ENCODE measurements at regions not wholly inside any gene's neighbourhood (a gene's known extent, or its start where the extent isn't known, plus 50 kb on each side); places are given as distances from the start of the nearest gene placed in this dataset.

DNA sequence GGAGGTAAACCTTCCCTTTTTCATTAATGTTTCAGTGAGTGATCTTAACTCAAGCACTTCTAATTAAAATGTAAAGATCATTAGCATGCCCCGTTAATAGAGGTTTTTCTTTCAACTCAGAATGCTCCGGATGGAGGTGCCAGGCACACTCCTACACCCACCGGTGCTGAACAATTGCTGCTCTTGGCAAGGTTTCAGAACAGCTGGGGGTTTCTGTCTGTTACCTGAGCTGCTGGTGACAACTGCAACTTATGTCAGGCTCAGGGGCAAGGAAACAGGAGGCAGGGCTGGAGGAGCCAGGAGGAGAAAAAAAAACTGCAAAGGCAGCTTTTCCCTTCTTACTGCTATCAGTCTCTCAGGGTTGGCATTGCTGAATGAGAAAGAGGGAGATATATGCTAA lies 250.1 kb downstream of the DIPK2A start:
- no peak for DNase-seq (ENCODE audit: low read depth in 2 of 2)

DNA sequence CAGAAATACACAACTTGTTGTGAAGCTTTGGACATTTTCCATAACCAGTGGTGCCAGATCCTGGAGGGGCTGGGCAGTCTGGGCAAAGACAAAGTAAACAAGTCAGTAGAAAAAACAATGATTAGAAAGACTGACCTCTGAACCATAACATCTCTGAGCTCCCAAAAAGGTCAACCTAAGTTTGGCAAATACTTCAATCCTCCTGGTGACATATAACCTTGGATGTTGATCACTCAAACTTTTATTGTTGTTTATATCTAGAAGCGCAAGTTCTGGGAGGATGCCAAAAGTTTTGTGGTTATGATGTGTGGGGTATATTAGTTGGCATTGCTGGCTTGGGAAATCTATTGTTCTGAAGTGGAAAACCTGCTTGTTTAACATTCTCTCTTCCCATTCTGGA lies 257.7 kb downstream of the DIPK2A start:
- no peak for DNase-seq (ENCODE audit: low read depth in 2 of 2)

DNA sequence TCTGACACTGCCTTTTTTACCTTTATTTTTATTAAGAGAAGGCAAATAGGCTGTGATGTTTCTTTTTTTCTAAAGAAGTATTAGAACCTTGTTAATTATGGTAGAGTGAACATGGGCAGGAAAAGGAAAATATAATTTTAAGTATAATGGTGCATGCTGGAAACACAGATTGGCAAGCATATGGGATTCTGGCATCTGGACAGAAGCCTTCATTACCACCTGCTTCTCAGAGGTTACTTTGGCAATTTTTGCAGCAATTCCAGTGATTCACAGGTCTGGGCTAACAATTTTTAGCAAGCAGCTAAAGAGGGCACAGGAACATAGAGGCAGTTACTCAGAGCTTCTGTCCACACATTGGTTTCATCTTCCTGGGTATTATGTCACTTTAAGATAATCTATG lies 258.3 kb downstream of the DIPK2A start:
- no peak for DNase-seq (ENCODE audit: low read depth in 2 of 2)

DNA sequence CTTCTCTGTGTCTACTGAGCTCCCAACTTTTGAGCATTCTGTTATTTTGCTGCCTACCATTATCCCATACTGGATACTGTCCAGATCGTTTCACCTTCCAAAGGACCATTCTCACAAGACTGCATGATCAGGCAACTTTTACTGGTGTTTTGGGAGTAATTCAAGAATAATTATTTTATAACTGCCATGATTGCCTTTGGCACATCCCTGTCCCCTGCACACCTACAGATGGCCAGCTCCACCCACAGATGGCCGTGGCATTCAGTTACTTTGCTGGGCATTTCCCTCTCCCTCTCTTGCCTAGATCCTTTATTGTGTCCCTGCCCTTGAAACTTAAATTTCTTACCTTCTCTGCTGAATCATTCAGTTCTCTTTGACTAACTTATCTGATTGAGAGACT lies 263.9 kb downstream of the DIPK2A start:
- DNase-seq (ENCODE audit: low read depth in 2 of 2): no peak

DNA sequence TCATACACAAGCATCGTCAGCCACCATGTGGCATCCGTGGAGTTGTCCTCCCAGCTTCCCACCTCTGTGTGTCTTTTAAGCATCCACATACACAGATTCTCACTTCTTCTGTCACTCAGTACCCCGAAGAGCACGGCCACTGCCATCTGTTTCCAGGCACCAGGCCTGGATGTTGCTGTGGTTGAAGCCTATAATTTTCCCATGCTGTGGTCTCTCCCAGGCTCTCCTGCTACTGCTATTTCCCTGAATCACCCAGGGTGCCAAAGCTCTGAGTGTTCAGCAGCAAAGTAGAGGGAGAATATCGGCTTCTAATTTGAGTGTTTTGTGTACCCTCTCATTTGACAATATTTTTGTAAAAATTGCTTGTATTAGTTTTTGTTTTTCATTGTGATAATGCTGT lies 265.7 kb downstream of the DIPK2A start:
- DNase-seq (ENCODE audit: low read depth in 2 of 2): no peak

DNA sequence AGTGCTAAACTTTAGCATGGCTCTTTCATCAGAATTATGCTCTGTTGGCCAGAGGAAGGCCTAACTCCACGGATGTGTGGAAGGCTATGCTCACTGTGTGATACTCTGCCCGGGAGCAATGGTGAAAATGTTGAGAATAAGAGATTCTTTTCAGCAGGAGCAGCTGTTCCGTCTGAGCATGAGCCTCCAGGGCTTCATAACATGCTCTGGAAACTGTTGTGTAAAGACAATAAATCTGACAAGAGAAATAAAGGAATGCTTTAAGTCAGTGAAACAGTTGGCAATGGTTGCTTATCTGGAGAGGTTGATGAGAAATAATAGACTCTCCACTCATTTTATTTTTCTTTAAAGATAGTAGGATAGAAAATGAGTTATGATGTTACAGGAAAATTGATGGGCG lies 269.8 kb downstream of the DIPK2A start:
- no peak for DNase-seq (ENCODE audit: low read depth in 2 of 2)

DNA sequence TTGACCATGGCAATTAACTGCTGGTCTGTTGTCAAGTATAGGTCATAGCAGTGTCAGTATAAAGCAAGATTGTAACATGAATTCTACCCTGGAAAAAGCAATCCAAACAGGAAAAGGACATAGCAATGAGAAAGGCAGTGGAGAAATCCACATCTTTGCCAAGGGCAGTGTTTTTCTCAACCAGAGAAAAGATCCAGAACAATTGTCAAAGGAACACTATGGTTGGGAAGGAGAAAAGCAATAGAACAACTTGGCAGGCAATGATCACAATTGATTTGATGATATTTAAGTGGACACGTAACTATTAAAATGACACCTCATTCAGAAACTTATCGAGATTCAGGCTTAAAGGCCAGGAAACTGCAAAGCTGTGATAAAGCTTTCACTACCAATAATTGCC lies 271.1 kb downstream of the DIPK2A start:
- DNase-seq (ENCODE audit: low read depth in 2 of 2): no peak

DNA sequence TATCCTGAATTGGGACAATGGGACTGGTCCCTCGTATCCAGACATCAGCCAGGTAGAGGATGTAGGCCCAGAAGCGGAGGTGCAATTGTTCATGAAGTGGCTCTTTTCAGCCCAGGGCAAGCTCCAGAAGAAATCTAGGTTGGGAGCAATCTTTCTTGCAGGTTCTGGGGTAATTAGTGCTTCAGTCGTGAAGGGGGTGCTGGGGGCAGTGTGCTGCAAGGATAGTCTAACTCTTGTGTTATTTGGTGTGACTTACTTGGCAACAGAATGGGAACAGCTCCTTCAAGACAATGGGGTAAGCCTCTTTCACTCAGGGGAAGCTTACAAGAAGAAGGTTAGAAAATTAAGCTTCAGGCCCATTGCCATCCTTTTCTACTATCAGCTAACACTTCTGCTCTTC lies 273.0 kb downstream of the DIPK2A start:
- no peak for DNase-seq (ENCODE audit: low read depth in 2 of 2)

DNA sequence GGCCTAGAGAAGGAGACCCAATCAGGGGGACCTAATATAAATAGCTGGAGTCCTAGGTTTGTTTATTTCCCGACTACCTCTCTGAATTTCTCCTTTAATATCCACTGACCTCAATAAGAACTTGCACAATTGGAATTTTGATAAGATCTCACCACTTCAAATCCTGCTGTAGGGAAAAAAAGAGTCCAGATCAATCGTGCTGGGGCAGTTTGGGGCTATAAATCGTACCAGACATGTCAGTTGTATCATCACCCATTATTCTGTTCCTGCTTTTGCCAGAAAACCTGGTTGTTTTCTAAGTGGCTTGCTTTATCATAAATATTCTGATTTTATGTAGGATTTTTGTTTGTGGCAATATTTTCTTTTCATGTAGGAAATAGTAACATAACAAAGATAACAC lies 281.3 kb downstream of the DIPK2A start:
- no peak for DNase-seq (ENCODE audit: low read depth in 2 of 2)

DNA sequence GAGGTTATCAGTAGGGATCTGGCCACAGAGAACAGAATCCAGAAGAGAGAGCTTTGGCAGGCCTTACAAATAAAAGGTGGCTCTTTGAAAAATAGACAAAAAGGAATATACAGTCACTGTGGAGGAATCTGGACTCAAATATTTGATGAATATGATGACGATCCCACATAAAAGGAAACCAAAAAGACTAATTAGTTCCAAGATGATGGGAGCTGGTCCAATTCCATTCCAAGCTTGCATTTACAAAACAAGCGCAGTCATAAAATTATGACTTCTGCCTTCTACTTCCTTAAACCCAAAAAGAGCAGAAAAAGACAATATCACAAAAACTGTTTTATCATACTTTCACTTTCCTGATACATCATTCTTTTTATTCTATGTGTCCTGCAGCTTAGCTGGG lies 285.8 kb downstream of the DIPK2A start:
- DNase-seq (ENCODE audit: low read depth in 2 of 2): no peak

DNA sequence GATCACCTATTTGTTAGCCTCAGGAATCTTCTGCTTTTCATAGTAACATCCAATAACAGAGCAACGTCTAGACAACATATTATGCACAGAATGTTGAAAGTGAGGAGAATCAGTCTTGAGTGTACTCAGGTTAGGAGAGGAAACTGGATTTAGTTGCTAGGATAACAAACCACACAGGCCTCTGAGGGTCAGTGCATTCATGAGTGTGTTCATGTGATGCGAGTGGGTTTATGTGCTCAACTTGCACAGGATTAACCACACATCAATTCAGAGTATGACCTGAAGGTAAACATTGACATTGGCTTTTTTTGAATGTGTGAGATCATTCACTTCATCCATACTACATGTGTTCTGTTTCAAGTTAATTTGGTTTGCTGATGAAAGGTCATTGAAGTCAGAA lies 287.6 kb downstream of the DIPK2A start:
- DNase-seq (ENCODE audit: low read depth in 2 of 2): no peak

DNA sequence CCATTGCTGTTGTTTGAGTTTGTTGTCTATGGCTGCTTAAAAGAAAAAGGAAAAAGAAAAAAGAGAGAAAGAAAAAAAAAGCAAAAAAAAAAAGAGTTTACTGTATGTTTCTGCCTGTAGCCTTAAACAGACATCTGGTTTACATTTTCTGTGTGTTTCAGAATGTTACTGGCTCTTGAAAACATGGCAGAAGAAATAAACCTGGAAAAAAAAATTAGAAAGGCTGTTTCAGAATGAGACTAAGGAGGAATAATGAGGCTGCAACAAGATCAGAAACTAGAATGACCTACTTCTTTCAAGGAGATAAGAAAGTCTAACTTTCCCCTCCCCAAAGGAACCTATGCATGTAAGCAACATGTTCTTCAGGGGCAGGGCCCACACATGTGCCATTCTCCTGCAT lies 292.1 kb downstream of the DIPK2A start:
- DNase-seq (ENCODE audit: low read depth in 2 of 2): no peak

DNA sequence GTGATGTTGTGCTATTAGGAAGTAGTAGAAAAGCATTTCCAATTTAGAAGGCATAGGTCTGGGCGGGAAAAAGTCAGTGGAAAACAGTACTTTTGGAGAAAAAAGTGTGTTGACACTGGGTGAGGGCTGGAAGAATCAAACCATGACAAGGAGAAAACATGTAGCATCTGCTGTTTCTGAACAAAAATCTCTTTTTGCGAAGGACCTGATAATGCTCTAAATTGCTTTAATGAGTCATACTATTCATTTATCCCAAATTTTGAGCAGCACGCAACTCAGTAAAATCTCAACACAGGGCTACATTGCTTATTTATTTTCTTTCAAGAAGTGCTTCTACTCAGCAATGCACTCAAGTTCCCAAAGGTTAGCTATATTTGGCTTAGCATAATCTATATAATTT lies 292.7 kb downstream of the DIPK2A start:
- no peak for DNase-seq (ENCODE audit: low read depth in 2 of 2)

DNA sequence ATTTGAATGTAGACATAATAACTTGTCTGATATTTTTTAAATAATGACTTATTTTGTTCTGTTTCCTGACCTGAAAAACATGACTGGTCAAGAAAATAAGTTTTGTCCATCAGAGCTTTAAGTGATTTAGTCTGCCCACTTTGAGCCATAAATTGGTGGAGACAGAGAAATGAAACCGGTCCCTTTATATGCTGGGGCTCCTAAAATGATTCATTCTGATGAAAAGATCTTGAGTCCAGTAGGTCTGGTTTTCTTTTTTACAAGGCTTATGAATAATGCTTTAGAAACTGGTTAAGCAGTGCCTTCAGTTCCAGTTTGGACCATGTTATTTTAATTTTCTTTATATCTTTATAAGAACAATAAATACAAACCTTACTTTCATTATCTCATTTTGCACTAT lies 293.2 kb downstream of the DIPK2A start:
- DNase-seq (ENCODE audit: low read depth in 2 of 2): no peak

DNA sequence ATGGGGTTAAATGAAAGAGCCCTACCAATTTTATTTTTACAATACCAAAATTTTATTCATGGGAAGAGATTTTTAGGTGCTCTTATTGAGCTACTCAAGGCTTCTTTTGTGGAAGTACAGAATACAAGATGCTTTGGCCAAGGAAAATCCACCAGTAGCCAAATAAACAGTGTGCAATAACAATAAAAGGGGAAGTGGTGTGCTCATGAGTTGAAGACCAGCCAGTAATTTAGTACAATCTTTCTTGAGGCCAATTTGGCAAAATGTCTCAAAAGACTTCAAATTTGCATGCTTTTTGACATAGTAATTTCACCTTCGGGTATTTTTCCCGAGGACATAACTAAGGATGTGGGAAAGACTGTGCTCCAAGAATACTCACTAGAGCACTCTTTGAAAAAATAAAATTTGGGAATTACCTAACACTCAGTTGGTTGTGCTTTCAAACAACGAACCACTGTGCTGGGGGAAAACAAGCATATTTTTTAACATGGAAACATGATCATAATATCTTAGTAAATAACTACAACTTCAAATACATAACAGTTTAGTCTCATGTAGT lies 294.0 kb downstream of the DIPK2A start:
- DNase-seq (ENCODE audit: low read depth in 2 of 2): no peak

DNA sequence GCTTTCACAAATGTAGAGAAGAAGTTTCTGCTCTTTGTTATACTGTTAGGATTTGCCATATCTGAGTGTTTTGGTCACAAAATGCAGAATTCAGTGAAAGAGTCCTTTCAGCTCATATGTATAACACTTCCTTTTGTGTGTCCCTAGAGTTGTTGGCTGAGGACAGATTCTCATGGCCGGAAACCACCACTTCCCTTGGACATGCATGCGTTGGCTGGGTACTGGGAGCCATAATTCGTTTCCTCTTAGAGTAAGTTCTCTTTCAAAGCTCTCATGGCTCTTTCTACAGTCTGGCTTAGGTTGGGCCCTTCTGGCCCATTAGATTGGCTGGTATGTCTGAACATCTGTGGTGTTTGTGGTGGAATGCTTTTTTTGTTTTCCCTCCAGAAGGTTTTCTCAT lies 298.5 kb downstream of the DIPK2A start:
- DNase-seq (ENCODE audit: low read depth in 2 of 2): no peak

DNA sequence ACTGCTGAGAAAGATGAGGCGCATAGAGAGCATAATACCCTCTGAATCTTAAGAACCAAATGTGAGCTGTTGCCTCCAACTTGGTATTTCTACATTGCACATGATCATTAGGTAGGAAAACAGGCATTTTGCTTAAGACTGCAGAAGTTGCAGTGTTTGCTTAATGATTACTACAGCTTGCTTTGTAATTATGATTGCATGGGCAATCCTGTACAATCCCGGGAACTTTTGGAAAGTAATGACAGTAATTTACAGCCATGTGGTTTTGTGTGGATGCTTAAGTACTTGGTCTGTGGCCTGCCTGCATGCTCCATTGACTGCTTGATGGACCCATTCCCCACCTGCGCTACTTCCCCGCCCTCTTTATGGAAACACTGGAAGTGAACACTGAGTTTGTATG lies 301.1 kb downstream of the DIPK2A start:
- DNase-seq (ENCODE audit: low read depth in 2 of 2): no peak

DNA sequence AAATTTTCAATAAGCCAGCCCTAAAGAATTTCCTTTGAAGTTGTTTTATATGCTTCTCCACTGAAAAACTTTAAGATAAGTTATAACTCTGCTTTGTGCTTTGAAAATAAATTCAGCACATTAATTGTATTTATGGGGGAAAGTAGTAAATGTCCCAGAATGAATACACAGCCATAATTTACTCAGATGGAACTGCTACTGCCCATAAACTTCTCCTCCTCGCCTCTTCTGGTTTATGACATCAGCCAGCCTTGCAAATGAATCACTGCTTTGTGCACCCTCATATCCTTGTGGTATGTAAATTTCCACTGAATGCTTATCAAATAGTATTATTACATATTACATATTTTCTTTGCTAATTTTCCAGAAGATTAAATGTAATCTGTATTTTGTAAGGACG lies 302.0 kb downstream of the DIPK2A start:
- DNase-seq (ENCODE audit: low read depth in 2 of 2): peak; percentile 32 to 35

DNA sequence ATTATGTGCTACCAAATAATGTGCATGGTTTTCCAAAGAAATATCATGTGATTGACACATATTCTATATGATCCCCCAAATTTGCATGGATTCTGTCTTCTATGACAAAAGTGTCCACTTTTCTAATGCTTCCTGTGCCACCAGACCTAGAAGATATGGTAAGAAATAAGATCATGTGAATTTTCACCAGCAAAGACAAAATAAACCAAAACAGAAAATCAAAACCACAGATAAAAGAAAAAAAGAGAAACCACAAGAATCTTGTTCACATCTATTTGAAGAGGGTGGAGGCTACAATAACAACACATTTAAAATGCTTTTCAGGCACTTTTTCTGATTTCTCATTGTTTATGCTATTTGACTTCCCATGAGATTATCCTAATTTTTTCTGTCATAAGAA lies 303.4 kb downstream of the DIPK2A start:
- no peak for DNase-seq (ENCODE audit: low read depth in 2 of 2)

DNA sequence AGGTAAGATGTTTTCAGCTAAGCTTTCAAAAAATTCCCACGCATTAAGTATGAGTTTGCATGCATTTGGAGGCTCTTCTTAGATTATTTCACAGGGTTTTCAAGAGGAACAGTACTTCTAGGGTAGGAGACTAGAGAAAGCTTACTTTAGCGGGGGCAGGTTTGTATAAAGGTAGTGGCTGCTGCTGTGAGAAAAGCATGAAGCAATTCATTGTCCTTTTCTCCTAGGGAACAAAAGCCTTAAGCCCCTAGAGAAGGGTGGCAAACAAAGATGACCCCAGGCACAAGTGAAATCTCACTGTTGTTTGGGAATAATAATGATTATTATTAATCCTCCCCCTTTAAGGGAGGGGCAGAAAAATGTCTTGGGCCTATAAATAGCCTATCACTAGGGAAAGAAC lies 310.7 kb downstream of the DIPK2A start:
- no peak for DNase-seq (ENCODE audit: low read depth in 2 of 2)

DNA sequence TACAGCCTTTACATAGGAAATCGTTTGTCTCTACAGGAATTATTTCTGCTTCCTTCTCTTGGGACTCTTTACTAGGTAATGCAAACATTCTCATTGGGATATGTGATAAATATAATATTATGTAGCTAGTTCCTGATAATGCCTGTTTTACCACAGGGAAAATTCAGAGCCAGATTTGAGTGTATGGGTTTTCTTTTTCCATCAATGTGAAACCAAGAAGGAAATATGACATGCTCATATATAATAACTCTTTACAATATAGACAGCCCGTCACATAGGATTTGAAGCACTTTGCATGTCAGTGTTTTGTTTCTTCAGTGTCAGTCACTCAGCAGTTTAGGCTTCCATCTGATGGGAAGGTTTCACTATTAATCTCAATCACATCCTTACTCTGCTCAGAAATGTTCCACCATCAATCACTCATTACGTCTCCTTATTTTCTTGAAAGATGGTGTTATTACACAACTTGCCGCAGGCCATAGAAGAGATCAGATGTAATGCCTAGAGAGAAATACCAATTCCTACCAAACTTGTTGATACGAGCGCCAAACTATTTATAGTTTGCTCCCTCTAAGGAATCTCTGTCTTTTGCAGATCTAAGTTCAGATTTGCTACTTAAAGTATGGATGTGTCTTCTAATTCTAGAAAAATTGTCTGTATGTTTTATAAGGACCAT lies 314.8 kb downstream of the DIPK2A start:
- DNase-seq (ENCODE audit: low read depth in 2 of 2): no peak

DNA sequence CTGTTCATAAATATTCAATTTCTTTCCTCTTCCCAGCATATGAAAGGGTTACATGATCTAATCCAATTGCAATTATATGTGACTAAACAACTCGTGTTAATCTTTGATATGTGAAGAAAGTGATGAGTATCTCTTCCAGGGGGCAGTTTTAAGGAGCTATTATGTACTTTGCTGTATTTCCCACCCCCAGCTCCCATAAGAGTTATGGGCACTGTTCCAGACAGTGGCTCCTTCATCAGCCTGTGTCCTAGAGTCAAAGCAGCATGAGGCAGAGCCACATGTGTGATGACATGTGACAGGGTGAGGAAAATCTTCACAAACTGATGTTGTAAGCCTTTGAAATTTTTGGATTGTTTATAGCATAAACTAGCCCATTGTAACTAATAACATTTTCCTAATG lies 315.4 kb downstream of the DIPK2A start:
- no peak for DNase-seq (ENCODE audit: low read depth in 2 of 2)

DNA sequence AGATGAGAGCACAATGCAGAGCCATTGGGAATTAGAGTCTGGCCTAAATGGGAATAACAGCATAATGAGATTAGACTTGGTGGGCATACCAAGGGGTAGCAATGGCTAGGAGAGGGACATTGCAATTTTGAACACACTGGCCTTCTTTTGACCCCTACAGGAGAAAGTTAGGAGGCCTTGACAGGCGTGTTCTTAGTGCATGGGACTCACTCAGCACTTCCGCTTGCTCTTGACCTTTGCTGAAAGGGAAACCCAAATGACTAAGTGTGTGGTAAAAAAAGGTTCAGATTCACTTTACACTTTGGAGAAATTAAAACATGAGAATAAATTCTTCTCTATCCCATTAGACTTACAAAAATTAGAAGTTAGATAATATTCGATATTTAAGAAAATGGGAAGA lies 317.4 kb downstream of the DIPK2A start:
- no peak for DNase-seq (ENCODE audit: low read depth in 2 of 2)
